ENCODE measurements at regions not wholly inside any gene's neighbourhood (a gene's known extent, or its start where the extent isn't known, plus 50 kb on each side); places are given as distances from the start of the nearest gene placed in this dataset.

- TF ChIP-seq CTCF (IDR thresholded peaks at IDR 0.05): no peak
- no peak for TF ChIP-seq EZH2 (IDR thresholded peaks at IDR 0.05; ENCODE audit: borderline replicate concordance, insufficient read depth, low read depth, low read length, poor library complexity, severe bottlenecking)
Observed at GRCh38 chr1:226466296-226466695, 58.4 kb upstream of the PARP1 start.

All from B cell (primary cell).